ENCODE measurements at regions not wholly inside any gene's neighbourhood (a gene's known extent, or its start where the extent isn't known, plus 50 kb on each side); places are given as distances from the start of the nearest gene placed in this dataset.

DNA sequence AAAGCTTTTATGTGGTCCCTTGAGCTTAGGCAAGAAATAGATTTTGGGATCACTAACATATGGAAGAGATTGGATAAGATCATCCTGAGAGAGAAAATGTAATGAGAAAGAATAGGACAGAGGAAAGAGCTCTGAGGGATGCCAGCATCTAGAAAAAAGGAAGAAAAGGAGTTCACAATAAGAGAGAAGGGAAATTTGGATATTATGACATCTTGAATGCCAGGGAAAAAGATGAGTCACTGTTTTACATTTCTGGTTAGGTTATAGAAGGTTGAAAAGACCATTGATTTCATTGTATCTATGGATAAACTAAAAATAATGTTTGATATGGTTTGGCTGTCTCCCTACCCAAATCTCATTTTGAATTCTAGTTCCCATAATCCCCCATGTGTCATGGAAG, 208.5 kb downstream of the MAD2L1 start:
- CTCF ChIA-PET (ENCODE audit: unreplicated experiment), result no interaction called here
- no peak overlapping the region for H2AFZ ChIP-seq (ENCODE audit: low read length)
- no peaks in the 10 kb centered on the region for H3K36me3 ChIP-seq (ENCODE audit: insufficient read depth, low read length)
- intact Hi-C loops (cut with micrococcal nuclease; ENCODE audit: unreplicated experiment), result no loop called here
- DNase-seq (ENCODE audit: low spot score), result no peak
- H3K79me2 ChIP-seq (ENCODE audit: insufficient read depth, low read depth, low read length), result no peaks in the 10 kb centered on the region
- TF ChIP-seq EZH2phosphoT487 (IDR thresholded peaks at IDR 0.05; ENCODE audit: borderline replicate concordance, low read depth, low read length), result no peak
- TF ChIP-seq, protein P1, sequence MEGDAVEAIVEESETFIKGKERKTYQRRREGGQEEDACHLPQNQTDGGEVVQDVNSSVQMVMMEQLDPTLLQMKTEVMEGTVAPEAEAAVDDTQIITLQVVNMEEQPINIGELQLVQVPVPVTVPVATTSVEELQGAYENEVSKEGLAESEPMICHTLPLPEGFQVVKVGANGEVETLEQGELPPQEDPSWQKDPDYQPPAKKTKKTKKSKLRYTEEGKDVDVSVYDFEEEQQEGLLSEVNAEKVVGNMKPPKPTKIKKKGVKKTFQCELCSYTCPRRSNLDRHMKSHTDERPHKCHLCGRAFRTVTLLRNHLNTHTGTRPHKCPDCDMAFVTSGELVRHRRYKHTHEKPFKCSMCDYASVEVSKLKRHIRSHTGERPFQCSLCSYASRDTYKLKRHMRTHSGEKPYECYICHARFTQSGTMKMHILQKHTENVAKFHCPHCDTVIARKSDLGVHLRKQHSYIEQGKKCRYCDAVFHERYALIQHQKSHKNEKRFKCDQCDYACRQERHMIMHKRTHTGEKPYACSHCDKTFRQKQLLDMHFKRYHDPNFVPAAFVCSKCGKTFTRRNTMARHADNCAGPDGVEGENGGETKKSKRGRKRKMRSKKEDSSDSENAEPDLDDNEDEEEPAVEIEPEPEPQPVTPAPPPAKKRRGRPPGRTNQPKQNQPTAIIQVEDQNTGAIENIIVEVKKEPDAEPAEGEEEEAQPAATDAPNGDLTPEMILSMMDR (conservative IDR thresholded peaks at IDR 0.05; ENCODE audit: low read length), result no peak
- H3K4me2 ChIP-seq (ENCODE audit: low read length), result no peak overlapping the region
- POLR2A ChIA-PET, result interaction anchor here (0.5 kb wide), 1 partner anchor 8 kb away, joined by 6 read pairs; no protein-coding TSS in a partner anchor
- H4K20me1 ChIP-seq (ENCODE audit: insufficient read depth, low read length), result no peaks in the 10 kb centered on the region
- H3K27ac ChIP-seq (ENCODE audit: low read depth, low read length, poor library complexity, severe bottlenecking), result no peak overlapping the region
- BruUV-seq (replicated peaks), result no TSS peak
- no peaks in the 10 kb centered on the region for H3K4me1 ChIP-seq (ENCODE audit: insufficient read depth, low read length, poor library complexity, severe bottlenecking)
- no peak overlapping the region for H3K4me3 ChIP-seq (ENCODE audit: low read depth, low read length, poor library complexity, severe bottlenecking)
- no peaks in the 10 kb centered on the region for H3K9me2 ChIP-seq (ENCODE audit: insufficient read depth, low read length)
- no peaks in the 10 kb centered on the region for H3K9me3 ChIP-seq (ENCODE audit: low read length)

DNA sequence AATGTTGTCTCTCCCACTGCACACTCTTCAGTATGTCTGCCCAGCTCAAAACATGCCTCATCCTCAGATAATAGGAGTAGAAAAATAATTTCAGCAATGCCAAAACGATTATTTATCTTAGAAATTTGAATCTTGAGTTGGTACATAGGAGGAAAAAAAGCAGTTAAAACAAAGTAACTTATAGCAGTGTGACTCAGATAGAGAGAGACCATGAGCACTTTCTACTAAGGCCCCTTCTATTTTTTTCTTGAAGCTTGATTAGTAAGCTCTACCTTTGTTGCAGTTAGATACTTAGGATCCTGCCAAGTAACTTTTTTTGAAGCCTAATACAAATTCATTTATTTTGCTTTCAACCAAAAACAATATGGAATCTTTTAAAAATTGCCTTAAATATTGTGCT, 212.3 kb downstream of the MAD2L1 start:
- Histone ChIP-seq H3K27ac (ENCODE audit: low read depth, low read length, poor library complexity, severe bottlenecking) (no peak overlapping the region), H3K9me3 (ENCODE audit: low read length) (no peaks in the 10 kb centered on the region), H3K4me1 (ENCODE audit: insufficient read depth, low read length, poor library complexity, severe bottlenecking) (no peaks in the 10 kb centered on the region), H2AFZ (ENCODE audit: low read length) (no peak overlapping the region), H3K79me2 (ENCODE audit: insufficient read depth, low read depth, low read length) (no peaks in the 10 kb centered on the region), H3K4me2 (ENCODE audit: low read length) (no peak overlapping the region), H4K20me1 (ENCODE audit: insufficient read depth, low read length) (no peaks in the 10 kb centered on the region), H3K9me2 (ENCODE audit: insufficient read depth, low read length) (no peaks in the 10 kb centered on the region), H3K36me3 (ENCODE audit: insufficient read depth, low read length) (no peaks in the 10 kb centered on the region), H3K4me3 (ENCODE audit: low read depth, low read length, poor library complexity, severe bottlenecking) (no peak overlapping the region)
- DNase-seq (ENCODE audit: low spot score), result no peak
- TF ChIP-seq, protein P1 (conservative IDR thresholded peaks at IDR 0.05; ENCODE audit: low read length), result no peak
- TF ChIP-seq EZH2phosphoT487 (IDR thresholded peaks at IDR 0.05; ENCODE audit: borderline replicate concordance, low read depth, low read length), result no peak
- no TSS peak for BruUV-seq (replicated peaks)
- intact Hi-C loops (cut with micrococcal nuclease; ENCODE audit: unreplicated experiment), result no loop called here
- ChIA-PET CTCF (ENCODE audit: unreplicated experiment) (no interaction called here), POLR2A (no interaction called here)

DNA sequence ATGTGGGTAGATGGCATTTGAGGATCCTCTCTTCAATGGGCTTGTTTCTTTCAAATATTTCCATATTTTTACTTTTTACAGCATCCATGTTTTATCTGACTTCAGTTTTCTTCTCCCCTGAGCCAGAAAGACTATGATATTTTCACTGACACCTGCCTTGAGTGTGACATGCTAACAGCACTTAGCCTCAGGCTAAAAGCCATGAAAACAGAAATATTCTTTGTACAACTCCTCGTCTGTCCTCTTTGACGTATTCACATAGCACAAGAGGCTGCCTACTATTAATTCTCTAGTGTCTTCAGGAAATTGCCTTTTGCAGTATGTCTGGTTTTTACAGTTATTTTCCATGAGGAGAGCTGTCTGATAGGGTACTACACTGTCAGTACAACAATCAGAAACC, 215.0 kb downstream of the MAD2L1 start:
- H3K79me2 ChIP-seq (ENCODE audit: insufficient read depth, low read depth, low read length), result no peaks in the 10 kb centered on the region

More for the DNA sequence above, 215.0 kb downstream of the MAD2L1 start:
- Histone ChIP-seq H3K36me3 (ENCODE audit: insufficient read depth, low read length) (no peaks in the 10 kb centered on the region), H3K4me3 (ENCODE audit: low read depth, low read length, poor library complexity, severe bottlenecking) (no peak overlapping the region), H4K20me1 (ENCODE audit: insufficient read depth, low read length) (no peaks in the 10 kb centered on the region), H3K4me1 (ENCODE audit: insufficient read depth, low read length, poor library complexity, severe bottlenecking) (no peaks in the 10 kb centered on the region), H3K9me3 (ENCODE audit: low read length) (no peaks in the 10 kb centered on the region), H2AFZ (ENCODE audit: low read length) (no peak overlapping the region), H3K27ac (ENCODE audit: low read depth, low read length, poor library complexity, severe bottlenecking) (no peak overlapping the region), H3K9me2 (ENCODE audit: insufficient read depth, low read length) (no peaks in the 10 kb centered on the region), H3K4me2 (ENCODE audit: low read length) (no peak overlapping the region)
- BruUV-seq (replicated peaks), result no TSS peak
- intact Hi-C loops (cut with micrococcal nuclease; ENCODE audit: unreplicated experiment), result no loop called here
- DNase-seq (ENCODE audit: low spot score), result no peak
- POLR2A ChIA-PET, result no interaction called here
- CTCF ChIA-PET (ENCODE audit: unreplicated experiment), result no interaction called here
- TF ChIP-seq EZH2phosphoT487 (IDR thresholded peaks at IDR 0.05; ENCODE audit: borderline replicate concordance, low read depth, low read length), result no peak
- TF ChIP-seq, protein P1 (conservative IDR thresholded peaks at IDR 0.05; ENCODE audit: low read length), result no peak

Measured in OCI-LY7 (cell line).